ENCODE measurements at regions not wholly inside any gene's neighbourhood (a gene's known extent, or its start where the extent isn't known, plus 50 kb on each side); places are given as distances from the start of the nearest gene placed in this dataset.
"Not testable (repeated sequence)": the region's sequence is repeated elsewhere in the genome, so short reads cannot be mapped to it uniquely, and the experiment has no call there.

DNA sequence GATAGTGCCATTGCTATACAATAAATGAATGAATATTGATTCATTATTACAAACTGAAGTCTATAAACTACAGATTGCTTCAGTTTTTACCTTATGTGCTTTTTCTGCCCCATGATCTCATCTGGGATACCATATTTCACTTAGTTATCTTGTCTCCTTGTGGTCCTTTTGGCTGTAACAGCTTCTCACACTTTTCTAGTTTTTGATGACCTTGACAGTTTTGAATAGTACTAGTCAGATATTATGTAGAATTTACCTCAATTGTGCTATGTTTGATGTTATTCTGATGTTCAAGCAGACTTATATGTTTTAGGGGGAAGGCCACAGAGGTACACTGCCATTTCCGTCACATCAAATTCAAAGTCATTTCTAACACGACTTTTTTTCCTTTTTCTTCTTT is 2364.3 kb upstream of the ACO1 start:
- no peaks in the 10 kb centered on the region for H3K9me3 ChIP-seq (ENCODE audit: insufficient read depth, low read depth, low read length)
- no peak overlapping the region for H3K27ac ChIP-seq (ENCODE audit: low read length)
- H3K9ac ChIP-seq (ENCODE audit: low read depth, low read length), result no peak overlapping the region
- no peaks in the 10 kb centered on the region for H3K36me3 ChIP-seq (ENCODE audit: insufficient read depth, low read depth, low read length)
- no peaks in the 10 kb centered on the region for H3K27me3 ChIP-seq (ENCODE audit: insufficient read depth, low read length)
- H3K4me3 ChIP-seq (ENCODE audit: low read length), result no peak overlapping the region
- H3K4me1 ChIP-seq (ENCODE audit: insufficient read depth, low read length), result no peaks in the 10 kb centered on the region

DNA sequence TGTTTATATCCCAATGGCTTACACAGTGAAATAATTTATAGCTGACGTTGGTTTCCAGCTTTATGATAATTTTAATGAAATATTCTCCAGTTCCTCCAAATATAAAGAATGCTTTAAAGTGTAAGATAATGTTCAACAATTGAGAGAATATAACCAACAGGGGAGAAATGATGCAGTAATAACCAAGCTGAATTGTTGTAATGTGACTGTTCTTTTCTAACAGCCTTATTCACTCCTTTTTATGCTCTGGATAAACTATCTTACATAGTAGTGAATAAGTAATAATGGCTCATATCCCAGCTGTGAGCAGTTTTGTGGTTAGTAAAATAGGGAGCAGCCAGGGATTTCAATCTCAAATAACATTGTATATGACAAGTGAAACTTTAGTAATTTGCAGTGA is 2348.7 kb upstream of the ACO1 start:
- Histone ChIP-seq H3K36me3 (ENCODE audit: insufficient read depth, low read depth, low read length) (no peaks in the 10 kb centered on the region), H3K4me1 (ENCODE audit: insufficient read depth, low read length) (no peaks in the 10 kb centered on the region)

DNA sequence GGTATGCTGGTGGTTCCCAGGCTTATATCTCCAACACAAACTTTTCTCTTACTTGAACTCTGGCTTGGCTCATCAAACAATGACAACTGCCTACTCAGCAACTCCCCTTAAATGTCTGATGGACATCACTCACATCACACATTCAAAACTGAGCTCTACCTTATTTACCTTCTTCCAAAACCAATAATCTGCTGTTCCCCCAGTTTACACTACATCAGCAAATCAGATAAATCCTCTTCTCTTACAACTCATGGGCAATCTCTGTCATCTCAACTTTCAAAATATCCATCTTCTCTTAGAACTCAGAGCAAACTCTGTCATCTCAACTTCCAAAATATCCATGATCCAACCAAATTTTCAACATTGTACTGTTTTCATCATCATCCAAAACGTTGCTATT is 2347.9 kb upstream of the ACO1 start:
- H3K4me3 ChIP-seq (ENCODE audit: low read length), result no peak overlapping the region
- H3K36me3 ChIP-seq (ENCODE audit: insufficient read depth, low read depth, low read length), result no peaks in the 10 kb centered on the region
- no peak overlapping the region for H3K27ac ChIP-seq (ENCODE audit: low read length)
- H3K9ac ChIP-seq (ENCODE audit: low read depth, low read length), result no peak overlapping the region
- H3K27me3 ChIP-seq (ENCODE audit: insufficient read depth, low read length), result no peaks in the 10 kb centered on the region
- H3K9me3 ChIP-seq (ENCODE audit: insufficient read depth, low read depth, low read length), result no peaks in the 10 kb centered on the region
- no peaks in the 10 kb centered on the region for H3K4me1 ChIP-seq (ENCODE audit: insufficient read depth, low read length)

More for the DNA sequence above, 2348.7 kb upstream of the ACO1 start:
- Histone ChIP-seq H3K27ac (ENCODE audit: low read length) (no peak overlapping the region), H3K27me3 (ENCODE audit: insufficient read depth, low read length) (no peaks in the 10 kb centered on the region), H3K4me3 (ENCODE audit: low read length) (no peak overlapping the region), H3K9me3 (ENCODE audit: insufficient read depth, low read depth, low read length) (no peaks in the 10 kb centered on the region), H3K9ac (ENCODE audit: low read depth, low read length) (no peak overlapping the region)

DNA sequence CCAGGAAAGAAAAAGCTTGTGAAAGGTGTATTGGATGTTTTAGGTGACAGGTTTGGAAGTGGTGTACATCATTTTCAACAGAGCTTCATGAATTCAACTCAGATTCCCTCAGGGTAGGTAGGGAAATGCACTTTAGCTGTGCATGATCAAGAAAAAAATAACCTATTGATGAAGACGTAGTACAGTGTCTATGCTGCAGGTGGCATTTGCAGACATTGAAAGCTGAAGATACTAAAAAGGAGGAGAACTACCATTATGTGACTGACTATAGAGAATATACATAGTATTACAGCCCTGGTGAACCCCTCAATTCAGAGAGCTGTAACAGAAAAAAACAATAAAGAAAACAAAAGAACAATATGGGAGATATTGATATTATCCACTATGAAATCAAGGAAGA is 2344.7 kb upstream of the ACO1 start:
- Histone ChIP-seq H3K4me1 (ENCODE audit: insufficient read depth, low read length) (no peaks in the 10 kb centered on the region), H3K27ac (ENCODE audit: low read length) (no peak overlapping the region), H3K9me3 (ENCODE audit: insufficient read depth, low read depth, low read length) (no peaks in the 10 kb centered on the region), H3K9ac (ENCODE audit: low read depth, low read length) (no peak overlapping the region), H3K36me3 (ENCODE audit: insufficient read depth, low read depth, low read length) (no peaks in the 10 kb centered on the region), H3K27me3 (ENCODE audit: insufficient read depth, low read length) (no peaks in the 10 kb centered on the region), H3K4me3 (ENCODE audit: low read length) (no peak overlapping the region)

DNA sequence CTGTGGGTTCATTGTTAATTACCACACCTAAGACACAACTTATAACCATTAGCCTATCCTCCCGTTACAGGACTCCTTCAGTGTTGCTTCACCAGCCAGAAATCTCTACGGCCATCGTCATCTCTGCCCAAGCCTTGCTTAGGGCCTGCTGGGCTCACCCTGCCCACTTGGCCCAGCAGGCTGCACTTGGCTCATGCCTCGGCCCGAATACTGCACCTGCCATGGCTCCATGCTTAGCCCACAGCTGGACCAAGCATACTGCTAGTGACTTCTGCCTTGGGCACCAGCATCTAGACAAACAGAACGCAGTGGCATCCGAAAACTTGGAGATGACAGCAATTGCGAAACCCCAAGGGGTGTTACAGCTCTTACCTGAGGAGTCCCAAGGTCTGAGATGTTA is 2336.0 kb upstream of the ACO1 start:
- Histone ChIP-seq H3K9me3 (ENCODE audit: insufficient read depth, low read depth, low read length) (no peaks in the 10 kb centered on the region), H3K36me3 (ENCODE audit: insufficient read depth, low read depth, low read length) (no peaks in the 10 kb centered on the region), H3K4me3 (ENCODE audit: low read length) (no peak overlapping the region), H3K27me3 (ENCODE audit: insufficient read depth, low read length) (no peaks in the 10 kb centered on the region), H3K9ac (ENCODE audit: low read depth, low read length) (no peak overlapping the region), H3K4me1 (ENCODE audit: insufficient read depth, low read length) (no peaks in the 10 kb centered on the region), H3K27ac (ENCODE audit: low read length) (no peak overlapping the region)

DNA sequence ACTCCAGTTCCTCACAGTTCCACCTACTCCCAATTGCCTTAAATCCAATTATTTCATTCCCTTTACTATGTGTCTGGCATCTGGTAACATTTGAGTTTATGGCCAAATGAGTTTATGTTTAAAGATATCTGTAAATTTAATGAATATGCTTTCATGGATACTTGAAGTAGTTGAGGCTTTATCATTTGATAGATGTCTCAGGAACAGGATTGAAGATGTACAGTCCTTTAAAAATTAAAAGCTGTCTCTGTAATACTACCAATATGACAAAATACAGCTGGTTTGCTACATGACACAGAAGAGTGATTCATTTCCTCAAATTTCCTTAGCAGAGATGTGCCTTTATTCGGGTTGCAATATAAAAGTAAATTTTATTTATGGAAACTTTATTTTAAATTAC is 2326.0 kb upstream of the ACO1 start:
- no peaks in the 10 kb centered on the region for H3K4me1 ChIP-seq (ENCODE audit: insufficient read depth, low read length)
- no peak overlapping the region for H3K9ac ChIP-seq (ENCODE audit: low read depth, low read length)
- H3K27me3 ChIP-seq (ENCODE audit: insufficient read depth, low read length), result no peaks in the 10 kb centered on the region
- no peaks in the 10 kb centered on the region for H3K36me3 ChIP-seq (ENCODE audit: insufficient read depth, low read depth, low read length)
- H3K4me3 ChIP-seq (ENCODE audit: low read length), result no peak overlapping the region
- H3K9me3 ChIP-seq (ENCODE audit: insufficient read depth, low read depth, low read length), result no peaks in the 10 kb centered on the region
- H3K27ac ChIP-seq (ENCODE audit: low read length), result no peak overlapping the region

DNA sequence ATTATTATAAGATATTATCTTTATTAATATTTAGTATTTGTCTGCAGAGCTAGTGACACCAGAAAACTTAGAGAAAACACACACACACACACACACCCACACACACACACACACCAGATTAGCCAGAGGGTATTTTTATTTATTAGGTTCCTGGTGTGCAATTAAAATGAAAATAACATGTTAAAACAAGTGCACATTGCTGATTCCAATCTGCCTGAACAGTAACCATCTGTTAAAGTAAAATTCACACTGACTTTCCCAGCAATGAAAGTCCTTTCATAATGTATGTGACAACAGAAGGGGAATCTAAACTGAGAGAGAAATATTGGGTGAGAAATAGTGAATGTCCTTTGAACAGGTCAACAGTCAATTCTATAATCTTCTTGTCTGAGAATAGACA is 2323.5 kb upstream of the ACO1 start:
- Histone ChIP-seq H3K9me3 (ENCODE audit: insufficient read depth, low read depth, low read length) (no peaks in the 10 kb centered on the region), H3K4me1 (ENCODE audit: insufficient read depth, low read length) (no peaks in the 10 kb centered on the region), H3K36me3 (ENCODE audit: insufficient read depth, low read depth, low read length) (no peaks in the 10 kb centered on the region), H3K27ac (ENCODE audit: low read length) (no peak overlapping the region), H3K4me3 (ENCODE audit: low read length) (no peak overlapping the region), H3K9ac (ENCODE audit: low read depth, low read length) (no peak overlapping the region), H3K27me3 (ENCODE audit: insufficient read depth, low read length) (no peaks in the 10 kb centered on the region)

DNA sequence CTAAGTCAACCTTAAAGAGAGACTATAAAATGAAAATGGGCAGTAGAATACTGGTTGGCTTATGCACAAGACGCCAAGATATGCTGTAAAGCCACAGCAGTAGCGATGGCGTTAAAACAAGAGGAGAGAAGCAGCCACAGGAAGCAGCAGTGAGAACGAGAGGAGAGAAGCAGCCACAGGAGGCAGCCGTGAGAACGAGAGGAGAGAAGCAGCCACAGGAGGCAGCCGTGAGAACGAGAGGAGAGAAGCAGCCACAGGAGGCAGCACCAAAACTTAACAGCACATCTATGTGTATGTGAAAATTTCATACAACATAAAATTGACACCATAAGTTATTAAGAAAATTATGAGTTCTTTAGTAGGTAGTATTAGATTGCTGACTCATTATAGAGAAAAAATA is 2318.6 kb upstream of the ACO1 start:
- H3K9ac ChIP-seq (ENCODE audit: low read depth, low read length), result no peak overlapping the region
- no peaks in the 10 kb centered on the region for H3K4me1 ChIP-seq (ENCODE audit: insufficient read depth, low read length)
- H3K27me3 ChIP-seq (ENCODE audit: insufficient read depth, low read length), result no peaks in the 10 kb centered on the region
- H3K4me3 ChIP-seq (ENCODE audit: low read length), result no peak overlapping the region
- no peak overlapping the region for H3K27ac ChIP-seq (ENCODE audit: low read length)
- no peaks in the 10 kb centered on the region for H3K36me3 ChIP-seq (ENCODE audit: insufficient read depth, low read depth, low read length)
- no peaks in the 10 kb centered on the region for H3K9me3 ChIP-seq (ENCODE audit: insufficient read depth, low read depth, low read length)

DNA sequence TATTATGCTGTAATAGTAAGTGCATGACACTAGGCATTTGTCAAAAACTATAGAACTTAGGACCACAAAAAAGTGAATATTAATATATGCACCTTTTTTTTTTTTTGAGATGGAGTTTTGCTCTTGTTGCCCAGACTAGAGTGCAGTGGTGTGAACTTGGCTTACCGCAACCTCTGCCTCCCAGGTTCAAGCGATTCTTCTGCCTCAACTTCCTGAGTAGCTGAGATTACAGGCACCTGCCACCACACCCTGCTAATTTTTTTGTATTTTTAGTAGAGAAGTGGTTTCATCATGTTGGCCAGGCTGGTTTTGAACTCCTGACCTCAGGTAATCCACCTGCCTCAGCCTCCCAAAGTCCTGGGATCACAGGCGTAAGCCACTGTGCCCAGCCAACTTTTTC is 2315.2 kb upstream of the ACO1 start:
- H3K9me3 ChIP-seq (ENCODE audit: insufficient read depth, low read depth, low read length); H3K4me1 ChIP-seq (ENCODE audit: insufficient read depth, low read length); H3K27ac ChIP-seq (ENCODE audit: low read length); H3K4me3 ChIP-seq (ENCODE audit: low read length); H3K27me3 ChIP-seq (ENCODE audit: insufficient read depth, low read length); H3K36me3 ChIP-seq (ENCODE audit: insufficient read depth, low read depth, low read length); H3K9ac ChIP-seq (ENCODE audit: low read depth, low read length): not testable (repeated sequence)

DNA sequence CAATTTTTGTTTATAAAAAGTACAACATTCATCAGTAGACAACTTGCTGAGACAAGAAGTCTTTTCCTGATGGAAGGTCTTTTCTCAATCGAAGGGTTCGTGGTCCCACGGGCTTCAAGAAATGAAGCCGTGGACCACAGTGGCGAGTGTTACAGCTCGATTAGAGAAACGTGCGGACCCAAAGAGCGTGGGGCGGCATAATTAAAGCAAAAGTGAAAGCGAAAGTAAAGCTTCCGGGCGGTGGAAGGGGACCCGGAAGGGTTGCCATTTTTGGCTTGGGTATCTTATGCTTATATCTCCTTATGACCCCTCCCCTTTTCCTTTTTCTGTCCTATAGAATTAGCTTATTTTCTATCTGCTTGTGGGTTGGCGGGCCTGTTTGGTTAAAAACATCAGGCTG is 2309.4 kb upstream of the ACO1 start:
- Histone ChIP-seq H3K9me3 (ENCODE audit: insufficient read depth, low read depth, low read length) (no peaks in the 10 kb centered on the region), H3K27ac (ENCODE audit: low read length) (no peak overlapping the region), H3K9ac (ENCODE audit: low read depth, low read length) (no peak overlapping the region), H3K4me3 (ENCODE audit: low read length) (no peak overlapping the region), H3K27me3 (ENCODE audit: insufficient read depth, low read length) (no peaks in the 10 kb centered on the region), H3K4me1 (ENCODE audit: insufficient read depth, low read length) (no peaks in the 10 kb centered on the region), H3K36me3 (ENCODE audit: insufficient read depth, low read depth, low read length) (no peaks in the 10 kb centered on the region)

DNA sequence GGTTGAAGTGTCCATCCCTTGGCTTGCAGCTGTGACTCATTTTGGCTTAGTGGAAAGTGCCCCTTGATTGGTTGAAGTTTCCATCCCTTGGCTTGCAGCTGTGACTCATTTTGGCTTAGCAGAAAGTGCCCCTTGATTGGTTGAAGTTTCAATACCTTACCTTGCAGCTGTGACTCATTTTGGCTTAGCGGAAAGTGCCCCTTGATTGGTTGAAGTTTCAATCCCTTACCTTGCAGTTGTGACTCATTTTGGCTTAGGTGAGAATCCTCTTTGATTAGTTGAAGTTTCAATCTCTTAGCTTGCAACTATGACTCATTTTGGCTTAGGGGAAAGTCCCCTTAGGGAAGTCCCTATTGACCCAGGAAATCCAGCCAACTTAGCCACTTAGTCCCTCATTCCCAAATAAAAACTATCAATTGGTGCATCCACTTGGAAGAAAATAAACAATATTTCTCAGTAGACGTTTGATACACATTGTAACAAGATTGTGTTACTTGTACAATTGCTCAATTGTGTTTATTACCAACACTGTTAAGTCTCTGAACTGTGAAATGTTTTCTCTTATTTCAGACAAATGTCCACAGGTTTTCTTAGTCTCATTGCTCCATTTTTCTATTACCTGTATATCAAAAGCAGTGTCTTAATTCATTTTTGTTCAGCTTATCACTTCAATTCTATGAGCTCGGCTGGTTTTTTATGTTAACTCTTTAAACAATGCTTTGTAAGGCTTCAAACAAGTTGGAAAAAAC is 2308.8 kb upstream of the ACO1 start:
- no peak overlapping the region for H3K27ac ChIP-seq (ENCODE audit: low read length)
- no peaks in the 10 kb centered on the region for H3K36me3 ChIP-seq (ENCODE audit: insufficient read depth, low read depth, low read length)
- no peaks in the 10 kb centered on the region for H3K4me1 ChIP-seq (ENCODE audit: insufficient read depth, low read length)
- H3K4me3 ChIP-seq (ENCODE audit: low read length), result no peak overlapping the region
- H3K9ac ChIP-seq (ENCODE audit: low read depth, low read length), result no peak overlapping the region
- no peaks in the 10 kb centered on the region for H3K9me3 ChIP-seq (ENCODE audit: insufficient read depth, low read depth, low read length)
- H3K27me3 ChIP-seq (ENCODE audit: insufficient read depth, low read length), result no peaks in the 10 kb centered on the region

DNA sequence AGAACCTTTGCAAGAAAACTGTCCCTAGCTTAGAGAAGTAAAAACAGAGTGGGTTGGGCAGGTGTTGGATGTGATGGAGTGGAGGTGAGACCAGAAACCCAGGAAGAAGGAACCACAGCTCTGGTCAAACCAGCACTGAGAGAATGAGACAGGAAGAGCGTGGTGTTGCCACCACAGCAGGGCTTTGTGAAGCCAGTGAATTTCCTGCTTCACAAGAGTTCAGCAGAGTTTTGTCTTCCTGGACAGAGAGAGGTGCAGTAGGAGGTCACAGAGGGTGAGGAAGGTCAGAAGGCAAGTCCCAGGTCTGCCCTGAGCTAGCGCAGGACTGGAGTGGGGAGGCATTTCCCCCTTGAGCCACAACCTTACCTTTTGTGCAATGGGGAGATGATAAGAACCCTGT is 2306.2 kb upstream of the ACO1 start:
- Histone ChIP-seq H3K9me3 (ENCODE audit: insufficient read depth, low read depth, low read length) (no peaks in the 10 kb centered on the region), H3K9ac (ENCODE audit: low read depth, low read length) (no peak overlapping the region), H3K36me3 (ENCODE audit: insufficient read depth, low read depth, low read length) (no peaks in the 10 kb centered on the region), H3K4me1 (ENCODE audit: insufficient read depth, low read length) (no peaks in the 10 kb centered on the region), H3K27me3 (ENCODE audit: insufficient read depth, low read length) (no peaks in the 10 kb centered on the region), H3K27ac (ENCODE audit: low read length) (no peak overlapping the region), H3K4me3 (ENCODE audit: low read length) (no peak overlapping the region)

All from iPS-20b (cell line).